Epithelial cell of esophagus (primary cell): ENCODE measurements at regions not wholly inside any gene's neighbourhood (a gene's known extent, or its start where the extent isn't known, plus 50 kb on each side); places are given as distances from the start of the nearest gene placed in this dataset.

Source experiments
- DNase-seq: peaks from one replicate; pipeline ENCODE4 v3.0.0; 2010; ENCODE audit warnings: low read depth
- H3K4me3 ChIP-seq: 2 replicates; pipeline ENCODE4 v1.5.1; 2011; ENCODE audit warnings: mild to moderate bottlenecking, low read length, control low read depth
- CTCF ChIP-seq: IDR thresholded peaks from 2 replicates; pipeline ENCODE4 v1.5.1; 2011; ENCODE audit warnings: low read depth, mild to moderate bottlenecking, low read length, control low read depth, inconsistent platforms; ENCODE audit not compliant: insufficient read depth; ENCODE audit errors: missing control alignments

- DNase-seq, result no peak
- TF ChIP-seq CTCF, result no peak
- no peak overlapping the region for H3K4me3 ChIP-seq
Measured at GRCh38 chr3:184641430-184641829, 70.4 kb downstream of the MAGEF1 start.

GRCh38 chr3:184639351-184639750 is 72.5 kb downstream of the MAGEF1 start:
- H3K4me3 ChIP-seq, result no peak overlapping the region
- TF ChIP-seq CTCF, result no peak

GRCh38 chr3:184637705-184638104 is 74.2 kb downstream of the MAGEF1 start:
- no peak overlapping the region for H3K4me3 ChIP-seq
- no peak for DNase-seq
- TF ChIP-seq CTCF, result no peak

More at GRCh38 chr3:184639351-184639750, 72.5 kb downstream of the MAGEF1 start:
- DNase-seq, result no peak

GRCh38 chr3:184636741-184637316 is 75.0 kb downstream of the MAGEF1 start:
- no peak for TF ChIP-seq CTCF
- no peak overlapping the region for H3K4me3 ChIP-seq
- peak; percentile 68 for DNase-seq

- no peak for TF ChIP-seq CTCF
- no peak overlapping the region for H3K4me3 ChIP-seq
- no peak for DNase-seq
Measured at GRCh38 chr3:184635774-184636173, 74.2 kb downstream of the EPHB3 start.

- TF ChIP-seq CTCF, result no peak
- no peak overlapping the region for H3K4me3 ChIP-seq
- DNase-seq, result no peak
Measured at GRCh38 chr3:184635126-184635525, 73.5 kb downstream of the EPHB3 start.

GRCh38 chr3:184633237-184633579 is 71.6 kb downstream of the EPHB3 start:
- no peak for TF ChIP-seq CTCF
- no peak overlapping the region for H3K4me3 ChIP-seq
- DNase-seq, result no peak
